H1 (cell line): ENCODE measurements at regions not wholly inside any gene's neighbourhood (a gene's known extent, or its start where the extent isn't known, plus 50 kb on each side); places are given as distances from the start of the nearest gene placed in this dataset.

ENCODE experiments used
- ATF2 ChIP-seq: IDR thresholded peaks from 2 replicates; pipeline ENCODE4 v1.6.1; 2012; ENCODE audit warnings: low read length, inconsistent platforms
- CHD7 ChIP-seq: fragments of 300-600 bp; sonication (generic); IDR thresholded peaks from 2 replicates; pipeline ENCODE4 v1.7.1; 2012; ENCODE audit warnings: low read length, moderate library complexity, mild to moderate bottlenecking, inconsistent platforms; ENCODE audit not compliant: insufficient replicate concordance
- CTCF ChIP-seq, 3 experiments: IDR thresholded peaks; 1 replicate in 2 of 3; 2 replicates in 1 of 3; pipeline versions ENCODE4 v1.5.1 to v1.6.1; 2011; ENCODE audit warnings: low read length in 3 of 3, mild to moderate bottlenecking in 3 of 3, inconsistent platforms in 2 of 3, low read depth in 1 of 3, moderate library complexity in 1 of 3; ENCODE audit not compliant: insufficient read depth in 1 of 3; ENCODE audit errors: control extremely low read depth in 1 of 3
- EGR1 ChIP-seq: IDR thresholded peaks from 2 replicates; pipeline ENCODE4 v1.6.1; 2011; ENCODE audit warnings: low read depth, low read length, borderline replicate concordance
- EZH2 ChIP-seq: fragments of 200-600 bp; sonication (generic); IDR thresholded peaks from 2 replicates; pipeline ENCODE4 v1.7.1; 2012; ENCODE audit warnings: low read depth, mild to moderate bottlenecking, moderate library complexity, low read length, inconsistent platforms; ENCODE audit not compliant: severe bottlenecking
- GABPA ChIP-seq: IDR thresholded peaks from 2 replicates; pipeline ENCODE4 v1.6.1; 2011; ENCODE audit warnings: mild to moderate bottlenecking, low read length, moderate library complexity, borderline replicate concordance; ENCODE audit not compliant: insufficient read depth
- GTF2F1 ChIP-seq: IDR thresholded peaks from 2 replicates; pipeline ENCODE4 v1.6.1; 2012; ENCODE audit warnings: low read depth, low read length, improper control_type of control experiment, borderline replicate concordance
- MAX ChIP-seq: IDR thresholded peaks from 2 replicates; pipeline ENCODE4 v1.6.1; 2012; ENCODE audit warnings: inconsistent platforms
- POLR2AphosphoS5 ChIP-seq: IDR thresholded peaks from 2 replicates; pipeline ENCODE4 v1.6.1; 2011; ENCODE audit warnings: low read depth, low read length
- SP2 ChIP-seq: IDR thresholded peaks from 2 replicates; pipeline ENCODE4 v1.6.1; 2012; ENCODE audit warnings: mild to moderate bottlenecking, low read length, inconsistent platforms
- USF2 ChIP-seq: IDR thresholded peaks from 2 replicates; pipeline ENCODE4 v1.6.1; 2011; ENCODE audit warnings: low read length, improper control_type of control experiment

- TF ChIP-seq ATF2 (no peak), GABPA (no peak), MAX (no peak), USF2 (no peak), CTCF (IDR thresholded peaks at IDR 0.05; ENCODE audit: control extremely low read depth in 1 of 3, insufficient read depth in 1 of 3, low read depth in 1 of 3, low read length in 3 of 3) (no peak), POLR2AphosphoS5 (no peak), EGR1 (no peak), SP2 (no peak), GTF2F1 (no peak), CHD7 (no peak), EZH2 (no peak)
These were observed 658.4 kb downstream of the TLR4 start for GRCh38 chr9:118362596-118362995.
